HG03095 (cell line): ENCODE measurements at regions not wholly inside any gene's neighbourhood (a gene's known extent, or its start where the extent isn't known, plus 50 kb on each side); places are given as distances from the start of the nearest gene placed in this dataset.
"Not testable (repeated sequence)": the region's sequence is repeated elsewhere in the genome, so short reads cannot be mapped to it uniquely, and the experiment has no call there.

ENCODE experiments used
- ATAC-seq: cut with Tn5 transposase; IDR thresholded peaks from one replicate; pipeline ENCODE4 v1.9.1; 2021; ENCODE audit warnings: moderate library complexity; ENCODE audit not compliant: unreplicated experiment

DNA sequence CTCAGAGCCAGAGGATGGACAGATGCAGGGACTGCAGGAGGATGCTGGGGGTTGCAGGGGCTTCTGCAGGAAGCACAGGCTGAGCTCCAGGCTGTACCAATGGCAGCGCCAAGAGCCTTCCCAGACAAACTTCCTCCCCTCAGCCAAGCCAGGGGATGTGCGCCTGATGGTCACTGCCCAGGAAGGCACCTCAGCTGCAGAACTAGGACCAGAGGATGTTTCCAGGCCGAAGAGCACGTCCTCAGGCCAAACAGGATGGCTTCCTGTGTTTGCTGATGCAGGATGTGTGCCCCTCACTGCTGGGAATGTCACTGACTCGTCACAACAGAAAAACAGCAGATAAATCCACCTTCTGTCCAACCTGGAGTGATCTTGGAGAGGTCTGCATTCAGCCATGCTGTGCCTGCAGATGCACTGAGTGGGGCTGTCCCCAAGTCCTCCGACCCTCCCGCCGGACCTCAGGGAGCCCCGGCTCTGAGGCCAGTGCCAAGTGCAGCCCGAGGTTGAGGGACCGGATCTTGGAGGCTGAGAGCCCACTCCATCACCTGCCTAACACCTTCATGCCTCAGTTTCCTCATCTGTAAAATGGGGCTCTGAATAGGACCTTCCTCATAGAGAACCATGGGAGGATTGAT, 152.5 kb upstream of the CHST15 start:
- no peak for ATAC-seq

DNA sequence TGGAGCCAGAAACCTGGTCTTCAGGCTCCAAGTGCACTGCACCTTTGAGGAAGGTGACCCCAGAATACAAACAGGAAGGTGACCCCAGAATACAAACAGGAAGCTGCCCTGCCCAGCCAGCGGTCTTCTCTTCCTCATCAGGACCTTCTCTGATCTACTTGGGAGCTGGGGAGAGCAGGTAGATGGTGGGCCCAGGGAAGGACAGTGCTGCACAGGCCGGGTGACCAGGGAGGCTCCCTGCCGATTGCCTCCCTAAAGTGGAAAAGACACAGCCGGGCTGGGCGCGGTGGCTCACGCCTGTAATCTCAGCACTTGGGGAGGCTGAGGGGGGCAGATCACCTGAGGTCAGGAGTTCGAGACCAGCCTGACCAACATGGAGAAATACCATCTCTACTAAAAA, 151.8 kb upstream of the CHST15 start:
- no peak for ATAC-seq

DNA sequence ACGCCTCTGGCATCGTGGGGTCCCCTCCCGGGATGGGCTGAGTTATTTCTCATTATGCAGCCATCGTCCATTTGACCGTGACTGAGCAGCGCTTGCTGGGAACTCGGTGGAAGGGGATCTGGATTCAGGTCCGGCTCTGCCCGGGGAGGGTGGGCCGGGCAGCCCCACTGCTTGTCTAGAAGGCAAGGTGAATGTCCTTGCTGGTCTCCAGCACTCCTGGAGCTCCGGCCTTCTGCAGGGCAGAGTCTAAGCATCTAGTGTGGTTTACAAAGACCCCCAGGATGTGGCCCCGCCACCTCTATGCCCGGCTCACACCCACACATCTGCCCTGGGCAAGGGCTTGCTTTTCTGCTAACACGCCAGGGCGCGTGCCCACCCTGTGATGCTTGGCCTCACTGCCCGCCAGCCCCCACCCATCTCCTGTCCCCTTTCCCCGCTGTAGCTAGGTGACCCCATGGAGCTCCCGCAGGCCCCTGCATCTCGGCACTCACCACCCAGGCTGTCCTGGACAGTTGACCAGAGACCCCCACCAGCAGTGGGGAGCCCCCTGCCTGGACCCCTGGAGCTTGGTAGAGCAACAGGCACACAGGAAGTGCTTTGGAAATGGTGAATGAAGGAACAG, 151.0 kb upstream of the CHST15 start:
- ATAC-seq: no peak

DNA sequence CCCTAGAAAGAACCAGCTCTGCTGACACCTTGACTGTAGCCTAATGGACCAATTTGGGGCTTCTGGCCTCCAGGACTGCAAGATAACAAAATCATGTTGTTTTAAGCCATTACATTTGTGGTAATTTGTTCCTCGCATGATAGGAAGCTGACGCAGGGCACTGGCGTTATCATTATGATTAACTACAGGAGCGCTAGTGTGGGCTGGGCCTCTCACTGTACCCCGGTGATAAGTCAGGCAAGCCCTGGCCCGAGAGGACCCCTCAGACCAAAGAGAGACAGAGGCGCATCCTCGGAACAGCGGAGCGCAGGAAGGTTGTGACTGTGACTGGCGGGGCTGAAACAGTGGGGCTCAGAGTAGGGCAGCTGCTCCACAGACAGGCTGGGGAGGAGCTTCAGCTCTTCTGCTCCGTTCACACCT, 150.3 kb upstream of the CHST15 start:
- ATAC-seq: no peak

DNA sequence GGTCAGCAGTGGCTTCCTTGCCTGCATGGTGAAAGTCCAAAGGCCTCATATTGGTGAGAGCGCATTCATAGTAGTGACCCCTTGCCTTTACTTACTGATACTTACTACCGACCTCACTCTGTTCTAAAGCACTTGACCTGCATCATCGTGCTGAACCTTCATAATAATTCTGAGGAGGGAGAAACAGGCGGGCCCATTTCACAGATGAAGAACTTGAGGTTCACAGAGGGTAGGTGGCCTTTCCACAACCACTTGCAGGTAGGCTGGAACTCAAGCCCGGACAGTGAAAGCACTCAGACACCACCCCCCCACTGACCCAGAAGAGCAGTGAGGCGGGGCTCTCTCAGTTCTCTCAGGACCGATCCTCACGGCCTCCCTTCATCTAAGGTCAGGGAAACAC, 149.4 kb upstream of the CHST15 start:
- no peak for ATAC-seq

DNA sequence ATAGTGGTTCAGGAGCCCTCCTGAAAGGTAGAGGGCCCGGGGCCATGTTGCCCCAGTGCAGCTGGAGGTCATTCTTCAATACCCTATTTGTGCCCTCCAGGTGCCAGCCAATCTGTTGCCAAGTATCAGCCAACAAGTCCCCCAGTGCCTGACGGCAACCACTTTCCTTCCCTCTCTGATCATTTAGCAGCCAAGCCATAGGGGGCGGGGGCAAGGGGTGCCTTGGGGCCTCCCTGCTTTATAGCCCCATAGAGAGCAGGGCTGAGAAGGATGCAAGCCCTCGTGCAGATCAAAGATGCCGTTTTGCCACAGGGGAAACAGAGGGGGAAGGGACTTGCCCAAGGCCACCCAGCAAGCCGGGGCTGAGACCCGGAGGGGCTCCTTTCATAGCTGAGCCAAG, 149.0 kb upstream of the CHST15 start:
- ATAC-seq: no peak

DNA sequence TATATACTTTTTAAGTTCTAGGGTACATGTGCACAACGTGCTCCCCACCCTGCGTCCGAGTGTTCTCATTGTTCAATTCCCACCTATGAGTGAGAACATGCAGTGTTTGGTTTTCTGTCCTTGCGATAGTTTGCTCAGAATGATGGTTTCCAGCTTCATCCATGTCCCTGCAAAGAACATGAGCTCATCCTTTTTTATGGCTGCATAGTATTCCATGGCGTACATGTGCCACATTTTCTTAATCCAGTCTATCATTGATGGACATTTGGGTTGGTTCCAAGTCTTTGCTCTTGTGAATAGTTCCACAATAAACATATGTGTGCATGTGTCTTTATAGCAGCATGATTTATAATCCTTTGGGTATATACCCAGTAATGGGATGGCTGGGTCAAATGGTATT, 148.1 kb upstream of the CHST15 start:
- ATAC-seq: not testable (repeated sequence)

DNA sequence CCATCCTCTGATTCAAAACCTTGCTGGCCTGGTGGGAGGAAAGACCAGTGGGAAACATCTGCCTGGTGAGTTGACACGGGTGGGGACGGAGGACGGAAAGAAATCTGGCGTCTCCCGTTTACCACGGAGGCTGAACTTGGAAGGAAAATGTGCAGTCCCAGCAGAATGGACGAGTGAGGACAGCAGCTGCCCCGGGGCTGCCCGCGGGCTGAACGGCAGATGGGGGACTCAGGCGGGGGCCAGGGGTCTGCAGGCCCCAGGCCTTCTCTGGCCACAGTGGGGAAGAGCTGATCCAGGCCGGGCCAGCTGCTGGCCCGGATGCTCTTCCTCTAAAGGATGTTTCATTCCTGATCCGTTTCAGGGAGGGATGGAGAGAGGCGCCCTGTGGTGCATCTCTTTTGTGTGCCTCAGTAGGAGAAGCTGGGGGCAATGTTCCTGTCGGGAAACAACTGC, 147.5 kb upstream of the CHST15 start:
- ATAC-seq: no peak

DNA sequence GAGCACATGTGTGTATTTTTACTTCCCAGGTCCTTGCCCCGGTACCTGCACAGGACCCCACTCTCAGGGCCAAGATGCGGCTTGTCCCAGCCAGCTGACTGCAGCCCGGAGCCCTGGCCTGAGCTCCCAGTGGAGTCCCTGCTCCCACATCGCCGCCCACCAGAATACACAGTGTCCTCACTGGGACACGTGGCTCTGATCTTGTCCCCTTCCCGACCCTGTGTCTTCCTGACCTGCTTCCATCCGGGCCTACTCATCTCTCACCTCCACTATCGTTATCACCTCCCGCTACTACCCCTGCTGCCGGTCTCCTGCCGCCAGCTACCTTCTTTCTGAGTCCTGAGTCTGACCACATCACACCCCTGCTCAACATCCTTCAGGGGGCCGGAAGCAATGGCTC, 146.3 kb upstream of the CHST15 start:
- no peak for ATAC-seq

DNA sequence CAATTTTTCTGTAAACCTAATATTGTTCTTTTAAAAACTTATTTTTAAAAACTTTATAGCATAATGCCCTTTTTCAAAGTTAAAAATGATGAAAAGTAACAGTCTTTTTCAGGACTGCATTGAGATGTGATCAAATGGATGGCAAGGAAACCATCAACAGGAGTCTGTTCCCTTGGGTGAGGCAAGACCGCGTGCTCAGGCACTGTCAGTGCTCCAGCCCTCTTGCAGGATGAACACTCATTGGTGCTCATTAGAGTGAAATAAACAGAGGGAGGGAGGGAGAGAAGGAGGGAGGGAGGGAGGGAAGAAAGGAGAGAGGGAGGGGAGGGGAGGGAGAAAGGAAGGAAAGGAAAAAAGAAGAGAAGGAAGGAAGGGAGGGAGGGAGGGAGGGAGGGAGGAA, 145.7 kb upstream of the CHST15 start:
- ATAC-seq: no peak

DNA sequence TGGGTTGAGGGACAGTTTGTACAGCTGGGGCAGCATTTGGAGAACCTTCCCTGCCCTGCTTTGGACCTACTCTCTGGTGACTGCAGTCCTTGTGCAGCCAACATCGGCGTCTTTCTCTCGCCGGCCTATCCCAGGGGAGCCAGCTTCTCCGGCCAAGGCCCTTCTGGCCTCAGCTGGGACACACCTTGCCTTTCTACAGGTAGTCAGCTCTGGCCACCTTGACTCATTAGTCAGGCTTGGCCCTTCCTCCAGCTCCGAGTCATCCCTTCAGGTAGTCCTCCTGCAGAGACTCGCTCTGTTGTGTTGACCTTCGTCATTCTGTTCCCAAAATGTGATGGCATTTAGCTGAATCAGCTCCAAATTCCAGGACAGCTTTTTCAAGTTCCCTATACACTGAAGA, 145.0 kb upstream of the CHST15 start:
- ATAC-seq: no peak

DNA sequence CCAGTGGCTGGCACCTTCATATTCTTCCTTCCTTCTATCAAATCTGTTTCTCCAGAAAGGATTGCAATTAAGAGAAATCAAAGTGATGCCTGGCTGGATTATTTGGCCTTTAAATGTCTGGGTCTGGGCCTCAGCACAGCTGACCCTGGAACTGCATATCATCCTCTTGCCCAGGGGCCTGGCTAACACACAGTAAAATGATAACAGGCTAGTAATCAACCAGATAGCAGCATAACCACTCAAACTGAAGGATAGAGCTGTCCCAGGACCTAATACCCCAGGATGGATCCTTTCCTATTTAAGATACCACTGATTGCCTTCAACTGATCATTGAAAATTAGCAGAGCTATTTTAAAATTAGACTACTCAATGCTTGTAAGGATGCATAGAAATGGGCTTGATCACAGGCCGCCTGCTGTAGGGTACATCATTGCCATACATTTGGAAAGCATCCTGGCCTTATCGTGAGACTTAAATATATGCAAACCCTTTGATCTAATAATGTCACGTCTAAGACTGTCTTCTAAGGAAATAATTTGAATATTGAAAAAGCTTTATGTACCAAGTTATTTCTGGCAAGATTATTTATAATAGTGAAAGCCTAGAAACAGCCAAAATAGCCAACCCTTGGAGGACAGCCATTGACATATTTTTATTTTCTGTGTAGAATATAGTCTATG, 144.0 kb upstream of the CHST15 start:
- no peak for ATAC-seq

DNA sequence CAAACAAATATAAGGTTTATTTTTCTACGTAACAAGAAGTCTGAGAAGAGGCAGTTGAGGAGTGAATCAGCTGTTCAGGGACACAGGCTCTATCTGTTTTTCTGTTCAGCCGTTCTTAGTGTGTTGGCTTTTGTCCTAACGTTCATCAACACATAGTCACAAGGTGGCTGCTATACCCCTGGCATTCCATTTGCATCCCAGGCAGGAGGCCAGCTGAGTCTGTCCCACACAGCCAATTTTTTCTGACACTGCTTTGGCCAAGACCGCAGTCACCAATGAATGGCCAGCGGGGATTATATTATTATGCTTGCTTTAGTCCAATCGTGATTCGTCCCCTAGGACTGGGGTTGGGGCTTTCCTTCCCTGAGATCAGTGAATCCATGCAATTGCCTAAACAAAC, 143.4 kb upstream of the CHST15 start:
- no peak for ATAC-seq

DNA sequence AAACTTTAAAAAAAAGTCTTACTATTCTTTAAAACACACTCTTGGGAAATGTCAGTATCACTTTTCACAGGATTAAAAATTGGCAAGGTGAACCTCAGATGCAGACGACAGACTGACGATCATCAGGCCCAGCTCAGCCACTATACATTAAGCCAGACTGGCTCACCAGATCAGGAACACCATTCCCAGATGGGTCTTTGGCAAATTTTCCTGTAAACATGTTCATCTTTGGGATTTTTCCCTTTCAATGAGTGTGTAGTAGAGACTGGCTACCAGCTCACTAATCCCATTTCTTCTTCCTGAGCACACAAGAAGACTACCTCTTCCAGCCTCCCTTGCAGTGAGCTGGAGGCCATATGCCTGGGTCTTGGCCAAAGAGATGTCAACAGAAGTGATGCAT, 142.7 kb upstream of the CHST15 start:
- ATAC-seq: no peak

DNA sequence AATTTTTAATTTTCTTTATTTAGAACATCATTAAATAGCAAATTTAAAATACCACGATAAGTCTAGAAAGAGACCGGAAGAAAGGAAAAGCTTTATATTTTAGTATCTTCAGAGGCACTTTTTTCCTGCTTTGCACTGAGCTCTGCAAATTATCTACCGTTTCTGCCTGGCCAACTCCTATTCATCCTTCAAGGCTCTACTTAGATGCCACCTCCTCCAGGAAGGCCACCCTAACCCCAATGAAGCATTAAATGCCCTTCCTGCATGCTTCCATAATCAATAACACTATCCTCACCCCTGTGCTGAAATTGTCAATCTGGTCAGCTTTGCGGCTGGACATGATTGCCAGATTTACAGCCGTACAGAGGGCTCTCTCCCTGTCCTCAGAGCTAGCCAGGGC, 141.8 kb upstream of the CHST15 start:
- no peak for ATAC-seq

DNA sequence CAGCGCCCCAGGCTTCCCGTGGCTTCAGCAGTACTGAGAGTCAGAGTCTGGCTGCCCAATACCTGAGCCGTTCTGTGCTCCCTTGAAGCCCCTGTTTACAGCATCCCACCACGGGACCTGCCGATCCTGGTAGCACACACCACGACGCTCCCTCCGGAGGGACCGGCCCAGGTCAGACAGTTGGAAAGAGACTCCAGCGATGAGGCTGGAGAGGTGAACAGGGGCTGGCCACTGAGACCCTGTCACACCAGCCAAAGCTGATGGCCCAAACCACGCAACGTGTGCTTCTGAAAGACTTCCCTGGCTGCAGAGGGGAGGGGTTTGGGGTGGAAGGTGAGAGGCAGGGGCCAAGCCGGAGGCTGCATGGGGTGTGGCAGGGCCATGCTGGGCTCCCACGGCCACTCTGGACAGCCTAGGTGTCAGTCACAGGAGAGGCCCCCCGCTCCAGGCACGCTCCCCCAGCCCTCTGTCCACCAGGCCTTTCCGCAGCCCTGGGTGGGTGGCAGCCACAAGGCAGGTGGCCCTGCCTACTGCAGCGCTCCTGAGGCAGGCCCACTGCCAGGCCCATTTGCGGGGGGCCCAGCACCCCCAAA, 140.2 kb upstream of the CHST15 start:
- no peak for ATAC-seq

DNA sequence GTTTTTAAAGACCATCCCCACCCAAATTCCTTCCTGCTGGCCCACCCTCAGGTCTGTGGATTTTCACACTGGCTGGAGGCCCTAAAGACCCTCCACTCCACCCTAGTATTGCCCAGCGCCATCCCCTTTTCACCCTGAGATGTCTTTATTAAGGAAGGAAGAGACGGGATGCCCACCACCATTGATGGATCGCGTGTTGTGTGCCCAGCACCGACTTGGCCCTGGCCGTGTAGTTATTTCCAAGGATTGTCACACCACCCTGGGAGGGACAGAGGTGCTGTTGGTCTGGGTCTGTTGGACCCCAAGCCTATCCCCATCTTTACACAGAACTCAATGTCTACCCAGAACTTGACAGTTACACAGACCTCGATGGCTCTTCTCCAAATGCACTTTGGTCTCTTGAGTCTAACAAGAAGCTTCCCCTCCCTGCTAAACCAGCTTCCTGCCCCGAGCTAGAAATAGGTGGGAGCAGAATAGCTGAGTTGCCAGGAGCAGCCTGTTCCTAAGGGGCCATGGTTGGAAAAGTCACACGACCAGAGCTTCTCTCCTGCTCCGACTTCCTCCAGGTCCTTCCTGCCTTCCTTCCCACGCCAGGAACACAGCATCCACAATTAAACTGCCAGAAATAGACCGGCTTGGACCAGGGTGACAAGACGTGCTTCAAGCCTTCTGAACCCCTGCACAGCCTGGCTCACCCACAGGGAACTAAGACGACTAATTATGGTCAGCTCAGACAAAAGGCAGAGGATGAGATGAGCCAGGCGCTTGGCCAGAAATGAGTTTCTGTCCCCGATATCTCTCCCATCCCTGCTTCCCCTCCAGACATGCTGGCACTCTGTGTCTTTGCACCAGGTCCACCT, 139.5 kb upstream of the CHST15 start:
- no peak for ATAC-seq

DNA sequence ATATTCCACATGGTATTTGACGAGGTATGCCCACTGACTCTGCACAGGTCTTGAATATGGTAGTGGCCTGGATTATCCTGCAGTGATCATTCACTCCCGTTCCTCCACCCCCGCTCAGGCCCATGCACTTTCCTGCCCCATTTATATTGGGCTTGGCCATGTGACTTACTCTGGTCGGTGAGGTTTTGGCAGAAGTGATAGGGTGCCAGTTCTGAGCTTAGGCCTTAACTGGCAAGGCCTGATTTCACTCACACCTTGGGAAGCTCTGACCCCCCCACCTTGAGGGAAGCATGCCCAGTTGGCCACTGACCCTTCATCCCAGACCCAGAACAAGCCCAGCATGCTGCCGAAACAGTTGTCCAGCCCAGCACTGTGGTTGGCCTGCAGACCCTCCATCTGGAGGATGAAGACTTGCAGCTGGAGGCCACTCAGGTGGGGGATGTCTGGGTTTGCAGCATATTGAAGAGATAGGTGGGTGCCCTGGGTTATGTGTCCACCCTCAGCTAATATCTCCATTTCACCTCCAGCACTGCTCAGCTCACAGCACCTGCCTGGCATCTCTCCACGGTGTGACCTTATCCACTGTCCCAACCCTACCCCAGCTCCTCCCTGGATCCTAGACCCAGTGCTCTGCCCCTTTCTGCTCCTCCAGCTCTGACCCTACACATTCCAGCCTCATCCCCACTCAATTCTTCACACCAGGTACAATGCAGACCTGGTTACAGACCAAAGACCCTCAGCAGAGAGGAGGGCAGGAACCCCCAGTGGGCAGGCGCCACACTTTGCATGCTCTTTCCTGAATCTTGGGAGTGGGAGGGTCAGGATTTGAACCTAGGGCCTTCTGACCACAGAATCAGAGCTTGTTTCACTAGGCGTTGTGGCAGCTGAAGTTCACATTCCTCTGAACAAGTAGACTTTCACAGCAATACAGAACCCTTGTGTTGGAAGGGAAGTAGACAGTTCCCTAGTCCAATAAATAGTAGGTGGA, 138.1 kb upstream of the CHST15 start:
- no peak for ATAC-seq

DNA sequence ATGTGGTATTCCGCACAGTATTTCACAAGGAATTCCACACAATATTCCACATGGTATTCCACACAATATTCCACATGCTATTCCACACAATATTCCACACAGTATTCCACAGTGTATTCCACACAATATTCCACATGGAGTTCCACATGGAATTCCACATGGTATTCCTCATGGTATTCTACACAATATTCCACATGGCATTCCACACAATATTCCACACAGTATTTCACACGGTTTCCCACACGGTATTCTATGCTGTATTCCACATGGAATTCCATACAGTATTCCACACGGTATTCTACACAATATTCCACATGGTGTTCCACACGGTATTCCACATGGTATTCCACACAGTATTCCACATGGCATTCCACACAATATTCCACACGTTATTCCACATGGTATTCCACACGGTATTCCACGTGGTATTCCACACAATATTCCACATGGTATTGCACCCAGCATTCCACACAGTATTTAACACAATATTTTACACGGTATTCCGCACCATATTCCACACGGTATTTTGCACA, 137.3 kb upstream of the CHST15 start:
- no peak for ATAC-seq
